ENCODE measurements at regions not wholly inside any gene's neighbourhood (a gene's known extent, or its start where the extent isn't known, plus 50 kb on each side); places are given as distances from the start of the nearest gene placed in this dataset.

DNA sequence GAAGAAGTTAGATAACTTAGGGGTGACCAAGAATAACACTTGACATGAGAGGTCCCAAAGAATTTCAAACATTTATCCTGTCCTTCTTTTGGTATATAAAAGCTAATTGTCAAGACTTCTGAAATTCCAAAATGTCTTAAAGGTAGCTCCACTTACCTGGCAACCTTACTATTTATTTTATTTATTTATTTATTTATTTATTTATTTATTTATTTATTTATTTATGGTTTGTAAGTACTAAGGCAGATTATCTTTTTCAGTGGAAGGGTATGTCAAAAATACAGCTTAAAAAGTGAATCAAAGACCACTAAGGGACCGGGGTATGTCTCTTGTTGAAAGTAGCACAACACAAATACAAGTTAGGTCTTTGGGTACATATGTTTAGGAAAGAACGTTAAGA, 620.8 kb upstream of the B3GALT2 start:
- H2AFZ ChIP-seq (ENCODE audit: low read length), result no peak overlapping the region
- H3K9me2 ChIP-seq (ENCODE audit: low read depth, low read length), result no peaks in the 10 kb centered on the region
- no peak overlapping the region for H3K4me3 ChIP-seq (ENCODE audit: low read depth, low read length, poor library complexity, severe bottlenecking)
- no peak overlapping the region for H3K9ac ChIP-seq (ENCODE audit: low read length)
- H3F3A ChIP-seq (ENCODE audit: insufficient read depth, low read length), result no peaks in the 10 kb centered on the region
- TF ChIP-seq CTCF (IDR thresholded peaks at IDR 0.05; ENCODE audit: low read length) (no peak), EZH2 (IDR thresholded peaks at IDR 0.05; ENCODE audit: borderline replicate concordance, low read length) (no peak)
- no peaks in the 10 kb centered on the region for H3K27me3 ChIP-seq (ENCODE audit: insufficient read depth, low read length)
- H3K9me3 ChIP-seq (ENCODE audit: low read length), result no peaks in the 10 kb centered on the region
- H3K79me2 ChIP-seq (ENCODE audit: insufficient read depth, low read length), result no peaks in the 10 kb centered on the region
- H3K36me3 ChIP-seq (ENCODE audit: insufficient read depth, low read length), result no peaks in the 10 kb centered on the region
- H3K4me2 ChIP-seq (ENCODE audit: low read length), result no peak overlapping the region
- H3K27ac ChIP-seq (ENCODE audit: low read depth, low read length, poor library complexity, severe bottlenecking), result no peak overlapping the region
- H4K20me1 ChIP-seq (ENCODE audit: insufficient read depth, low read length), result no peaks in the 10 kb centered on the region
- no peaks in the 10 kb centered on the region for H3K4me1 ChIP-seq (ENCODE audit: insufficient read depth, low read length, severe bottlenecking)

GRCh38 chr1:193806079-193807048, 620.0 kb upstream of the B3GALT2 start:
- Histone ChIP-seq H3K9me3 (ENCODE audit: low read length) (no peaks in the 10 kb centered on the region), H3K4me3 (ENCODE audit: low read depth, low read length, poor library complexity, severe bottlenecking) (no peak overlapping the region), H3K27me3 (ENCODE audit: insufficient read depth, low read length) (no peaks in the 10 kb centered on the region), H3K4me1 (ENCODE audit: insufficient read depth, low read length, severe bottlenecking) (no peaks in the 10 kb centered on the region), H3K4me2 (ENCODE audit: low read length) (no peak overlapping the region), H3K9me2 (ENCODE audit: low read depth, low read length) (no peaks in the 10 kb centered on the region), H4K20me1 (ENCODE audit: insufficient read depth, low read length) (no peaks in the 10 kb centered on the region), H3K36me3 (ENCODE audit: insufficient read depth, low read length) (no peaks in the 10 kb centered on the region), H3K9ac (ENCODE audit: low read length) (no peak overlapping the region), H3F3A (ENCODE audit: insufficient read depth, low read length) (no peaks in the 10 kb centered on the region), H2AFZ (ENCODE audit: low read length) (no peak overlapping the region), H3K27ac (ENCODE audit: low read depth, low read length, poor library complexity, severe bottlenecking) (no peak overlapping the region), H3K79me2 (ENCODE audit: insufficient read depth, low read length) (no peaks in the 10 kb centered on the region)
- no peak for TF ChIP-seq EZH2 (IDR thresholded peaks at IDR 0.05; ENCODE audit: borderline replicate concordance, low read length)
- no peak for TF ChIP-seq CTCF (IDR thresholded peaks at IDR 0.05; ENCODE audit: low read length)

GRCh38 chr1:193799948-193800690, 613.7 kb upstream of the B3GALT2 start:
- Histone ChIP-seq H3K4me3 (ENCODE audit: low read depth, low read length, poor library complexity, severe bottlenecking) (no peak overlapping the region), H3K79me2 (ENCODE audit: insufficient read depth, low read length) (no peaks in the 10 kb centered on the region), H2AFZ (ENCODE audit: low read length) (no peak overlapping the region), H3K27me3 (ENCODE audit: insufficient read depth, low read length) (no peaks in the 10 kb centered on the region), H3K36me3 (ENCODE audit: insufficient read depth, low read length) (no peaks in the 10 kb centered on the region), H3K4me1 (ENCODE audit: insufficient read depth, low read length, severe bottlenecking) (no peaks in the 10 kb centered on the region), H3K27ac (ENCODE audit: low read depth, low read length, poor library complexity, severe bottlenecking) (no peak overlapping the region), H3K9me2 (ENCODE audit: low read depth, low read length) (no peaks in the 10 kb centered on the region), H3K4me2 (ENCODE audit: low read length) (no peak overlapping the region), H3F3A (ENCODE audit: insufficient read depth, low read length) (no peaks in the 10 kb centered on the region), H3K9ac (ENCODE audit: low read length) (no peak overlapping the region), H3K9me3 (ENCODE audit: low read length) (no peaks in the 10 kb centered on the region), H4K20me1 (ENCODE audit: insufficient read depth, low read length) (no peaks in the 10 kb centered on the region)
- TF ChIP-seq CTCF (IDR thresholded peaks at IDR 0.05; ENCODE audit: low read length) (no peak), EZH2 (IDR thresholded peaks at IDR 0.05; ENCODE audit: borderline replicate concordance, low read length) (no peak)
